NCI-H82 (cell line): ENCODE measurements at regions not wholly inside any gene's neighbourhood (a gene's known extent, or its start where the extent isn't known, plus 50 kb on each side); places are given as distances from the start of the nearest gene placed in this dataset.
"Not testable (repeated sequence)": the region's sequence is repeated elsewhere in the genome, so short reads cannot be mapped to it uniquely, and the experiment has no call there.

Source experiments
- DNase-seq: peaks from one replicate; lab custom pipeline; 2025; lab: John Stamatoyannopoulos, UW

GRCh38 chr2:13212115-13212514 is 495.4 kb downstream of the TRIB2 start:
- no peak for DNase-seq

DNA sequence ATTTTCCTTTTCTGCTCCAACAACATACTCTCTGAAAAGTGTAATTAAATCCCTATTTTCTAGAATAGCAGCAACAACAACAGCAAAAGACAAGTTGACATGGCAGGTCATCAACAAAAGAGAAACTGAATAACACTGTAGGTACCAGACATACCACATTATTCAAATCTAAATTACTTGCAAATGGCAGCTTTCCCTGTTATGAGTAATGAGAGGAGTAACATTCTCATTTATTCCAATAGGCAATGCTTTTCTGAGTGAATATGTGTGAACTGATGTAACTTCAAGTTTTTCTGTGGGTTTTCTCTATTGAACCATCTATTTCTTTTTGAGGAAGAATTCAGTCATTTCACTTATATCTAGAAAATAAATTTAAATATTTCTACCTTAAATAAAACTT is 501.5 kb downstream of the TRIB2 start:
- DNase-seq: no peak

- DNase-seq: peak; percentile 97
These were observed 510.8 kb downstream of the TRIB2 start for GRCh38 chr2:13227578-13227977.

- peak; percentile 73 for DNase-seq
These were observed 513.5 kb downstream of the TRIB2 start for GRCh38 chr2:13230221-13230620.

DNA sequence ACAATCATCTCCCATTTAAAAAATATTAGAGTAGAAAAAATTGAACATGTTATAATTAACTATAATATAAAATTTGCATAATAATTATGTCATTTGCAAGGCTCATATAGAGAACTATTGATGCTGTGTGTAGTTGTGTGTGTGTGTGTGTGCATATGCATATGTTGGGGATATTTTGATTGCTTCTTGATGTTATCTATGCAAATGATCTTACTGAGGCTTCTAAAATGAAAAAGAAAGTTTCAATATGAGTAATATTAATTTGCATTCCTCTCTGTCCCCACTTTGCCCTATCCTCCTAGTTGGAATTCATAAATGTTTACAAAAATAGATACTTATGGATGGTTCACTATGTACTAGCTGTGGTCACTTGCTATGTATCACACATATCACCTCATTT is 523.3 kb downstream of the TRIB2 start:
- no peak for DNase-seq

DNA sequence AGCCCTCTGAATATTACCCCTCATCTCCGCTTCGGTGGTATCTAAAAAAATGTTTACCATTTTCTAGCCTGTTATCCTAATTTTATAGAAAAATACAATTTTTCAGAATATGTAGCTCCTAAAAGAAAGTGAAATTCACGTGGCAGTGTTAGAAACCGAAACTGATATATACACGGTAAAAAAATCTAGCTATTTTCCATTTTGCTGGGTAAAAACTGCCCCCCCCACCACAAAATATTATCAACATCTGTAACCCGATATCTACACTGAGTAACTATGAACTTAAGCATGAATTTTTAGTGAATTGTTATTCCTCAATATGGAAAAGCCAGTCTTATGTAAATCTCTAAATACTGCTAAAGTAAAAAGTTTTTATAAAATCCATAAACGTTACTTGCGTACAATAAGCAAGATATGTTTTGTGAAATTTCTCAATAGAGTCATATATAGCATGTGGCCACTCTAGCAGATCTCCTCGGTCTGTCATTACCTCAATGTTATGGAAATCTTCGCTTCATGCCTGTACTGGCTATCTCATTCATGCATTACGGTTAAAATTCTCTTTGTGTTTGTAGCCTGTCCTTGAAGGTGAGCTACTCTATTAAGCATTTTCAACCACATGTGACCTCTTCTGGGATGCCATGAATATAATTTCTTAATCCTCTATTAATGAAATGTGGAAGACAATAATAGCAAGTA is 524.2 kb downstream of the TRIB2 start:
- DNase-seq: no peak

- DNase-seq: no peak
These were observed 535.9 kb downstream of the TRIB2 start for GRCh38 chr2:13252615-13253014.

DNA sequence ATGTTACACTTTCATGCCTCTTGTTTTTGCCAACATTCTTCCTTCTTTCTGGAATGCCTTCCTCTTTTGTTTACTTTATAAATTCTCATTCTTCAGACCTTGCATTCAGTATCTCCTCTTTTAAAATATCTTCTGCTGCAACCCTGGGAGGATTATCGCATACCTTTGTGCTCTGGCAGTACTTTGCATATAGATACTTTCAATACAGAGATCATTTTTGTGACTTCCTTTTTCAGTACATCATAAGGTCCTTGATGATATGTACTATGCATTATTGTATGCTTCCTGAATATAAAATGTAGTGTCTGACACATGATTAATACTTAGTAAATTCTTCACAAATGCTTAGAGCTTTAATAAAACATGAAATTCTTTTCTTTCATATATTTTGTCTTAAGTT is 538.7 kb downstream of the TRIB2 start:
- DNase-seq: no peak

DNA sequence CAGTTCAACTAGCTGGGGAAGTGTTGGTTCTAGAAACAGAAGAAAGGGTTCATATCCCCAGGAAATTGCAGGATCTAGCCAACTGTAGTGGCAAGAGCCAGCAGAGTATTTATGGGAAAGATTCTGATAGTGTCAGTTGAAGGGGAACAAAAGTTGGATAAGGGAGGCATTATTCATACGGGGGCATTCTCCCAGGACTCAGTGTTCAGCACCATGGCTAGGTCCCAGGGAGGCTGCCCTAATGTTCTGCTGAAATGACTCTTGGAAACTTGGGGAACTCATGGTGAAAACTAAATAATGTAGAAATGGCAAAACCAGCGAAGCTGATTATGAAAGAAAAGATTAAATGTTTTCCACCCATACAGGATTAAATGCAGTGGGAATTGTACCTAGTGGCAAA is 543.7 kb downstream of the TRIB2 start:
- no peak for DNase-seq

GRCh38 chr2:13266166-13266565 is 549.4 kb downstream of the TRIB2 start:
- no peak for DNase-seq

GRCh38 chr2:13284688-13285087 is 568.0 kb downstream of the TRIB2 start:
- DNase-seq: no peak

DNA sequence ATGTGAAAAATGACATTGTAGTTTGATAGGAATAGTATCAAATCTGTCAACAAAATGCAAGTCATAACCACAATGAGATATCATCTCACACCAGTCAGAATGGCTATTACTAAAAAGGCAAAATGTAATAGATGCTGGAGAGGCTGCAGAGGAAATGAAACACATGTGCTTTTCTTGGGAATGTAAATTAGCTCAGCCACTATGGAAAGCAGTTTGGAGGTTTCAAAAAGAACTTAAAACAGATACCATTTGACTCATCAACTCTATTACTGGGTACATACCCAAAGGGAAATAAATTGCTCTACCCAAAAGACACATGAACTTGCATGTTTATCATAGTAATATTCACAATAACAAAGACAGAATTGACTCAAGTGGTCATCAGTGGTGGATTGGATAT is 572.6 kb downstream of the TRIB2 start:
- DNase-seq: no peak

- DNase-seq: not testable (repeated sequence)
These were observed 591.7 kb downstream of the TRIB2 start for GRCh38 chr2:13308478-13308805.

DNA sequence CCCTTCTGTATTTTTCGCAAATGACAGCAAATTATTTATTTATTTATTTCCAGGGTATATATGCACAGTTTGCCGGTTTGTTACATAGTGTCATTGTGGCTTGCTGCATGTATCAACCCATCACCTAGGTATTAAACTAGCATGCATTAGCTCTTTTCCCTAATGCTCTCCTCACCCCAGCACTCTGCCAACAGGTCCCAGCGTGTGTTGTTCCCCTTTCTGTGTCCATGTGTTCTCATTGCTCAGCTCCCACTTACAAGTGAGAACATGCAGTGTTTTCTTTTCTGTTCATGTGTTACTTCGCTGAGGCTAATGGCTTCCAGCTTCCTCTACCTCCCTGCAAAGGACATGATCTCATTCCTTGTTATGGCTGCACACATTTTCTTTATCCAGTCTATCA is 592.3 kb downstream of the TRIB2 start:
- DNase-seq: no peak

- no peak for DNase-seq
These were observed 615.3 kb downstream of the TRIB2 start for GRCh38 chr2:13332060-13332459.

- not testable (repeated sequence) for DNase-seq
These were observed 617.3 kb downstream of the TRIB2 start for GRCh38 chr2:13334071-13334470.

- no peak for DNase-seq
These were observed 617.8 kb downstream of the TRIB2 start for GRCh38 chr2:13334545-13334944.

DNA sequence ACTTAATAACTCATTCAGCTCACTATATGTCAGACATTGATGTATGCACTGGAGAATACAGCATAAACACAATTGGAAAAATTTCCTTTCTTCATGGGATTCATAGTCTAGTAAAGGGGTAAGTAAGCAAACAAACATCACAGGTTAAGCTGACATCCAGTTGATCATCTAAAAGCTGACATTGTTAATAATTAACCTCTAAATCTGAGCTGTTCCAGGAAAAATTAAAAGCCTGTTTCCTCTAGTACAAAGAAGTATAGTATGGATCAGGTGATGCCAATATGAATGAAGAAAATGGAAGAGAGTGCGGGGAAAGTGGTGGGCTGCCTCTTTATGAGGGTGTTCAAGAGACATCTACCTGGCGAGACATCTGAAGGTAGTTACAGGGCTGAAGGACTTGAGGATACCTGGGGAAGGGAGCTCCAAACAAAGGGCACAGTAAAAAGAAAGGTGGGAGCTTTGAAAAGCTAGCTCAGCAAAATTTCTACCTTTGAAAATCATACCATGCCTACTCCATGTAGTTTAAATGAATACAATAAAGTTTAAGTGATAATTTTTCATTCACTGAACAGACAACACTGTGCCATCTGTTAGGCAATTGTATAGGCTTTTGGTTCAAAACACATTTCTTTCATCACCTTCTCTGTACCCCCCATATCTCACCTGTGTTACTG is 619.3 kb downstream of the TRIB2 start:
- no peak for DNase-seq

- DNase-seq: no peak
These were observed 634.3 kb downstream of the TRIB2 start for GRCh38 chr2:13351068-13351467.

- no peak for DNase-seq
These were observed 636.3 kb downstream of the TRIB2 start for GRCh38 chr2:13353083-13353482.

GRCh38 chr2:13354031-13354430 is 637.3 kb downstream of the TRIB2 start:
- no peak for DNase-seq

DNA sequence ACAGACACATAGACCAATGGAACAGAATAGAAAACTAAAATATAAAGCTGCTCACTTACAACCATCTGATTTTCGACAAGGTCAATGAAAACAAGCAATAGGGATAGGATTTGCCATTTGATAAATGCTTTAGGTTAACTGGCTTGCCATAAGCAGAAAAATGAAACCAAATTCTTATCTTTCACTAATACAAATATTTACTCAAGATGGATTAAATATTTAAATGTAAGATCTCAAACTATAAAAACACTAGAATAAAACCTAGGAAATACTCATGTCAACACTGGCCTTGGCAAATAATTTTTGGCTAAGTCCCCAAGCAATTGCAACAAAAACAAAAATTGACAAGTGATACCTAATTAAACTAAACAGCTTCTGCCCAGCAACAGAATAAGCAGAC is 665.2 kb downstream of the TRIB2 start:
- DNase-seq: not testable (repeated sequence)

DNA sequence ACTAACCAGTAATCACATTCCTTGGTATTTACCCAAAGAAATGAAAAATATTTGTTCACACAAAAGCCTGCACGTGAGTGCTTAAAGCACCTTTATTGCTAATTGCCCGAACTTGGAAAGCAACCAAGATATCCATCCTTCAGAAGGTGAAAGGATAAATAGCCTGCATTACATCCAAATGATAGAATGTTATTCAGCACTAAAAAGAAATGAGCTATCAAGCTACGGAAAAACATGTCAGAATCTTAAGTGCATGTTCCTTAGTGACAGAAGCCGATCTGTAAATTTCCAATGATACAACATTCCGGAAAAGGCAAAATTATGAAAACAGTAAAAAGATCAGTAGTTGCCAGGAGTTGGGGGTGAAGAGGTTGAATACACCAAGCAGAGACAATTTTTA is 672.4 kb downstream of the TRIB2 start:
- not testable (repeated sequence) for DNase-seq

GRCh38 chr2:13390676-13391075 is 673.9 kb downstream of the TRIB2 start:
- DNase-seq: no peak
